Ramos (cell line): ENCODE measurements at regions not wholly inside any gene's neighbourhood (a gene's known extent, or its start where the extent isn't known, plus 50 kb on each side); places are given as distances from the start of the nearest gene placed in this dataset.

Experiments
- in situ Hi-C: fragments of 300-500 bp; cut with MboI; formaldehyde crosslinking; loops from one replicate; pipeline ENCODE4 v1.14.3; 2022; ENCODE audit warnings: low sequenced_read_pairs; ENCODE audit not compliant: unreplicated experiment

GRCh38 chr21:26747216-26747615 is 98.0 kb downstream of the ADAMTS1 start:
- in situ Hi-C loops = no loop called here

DNA sequence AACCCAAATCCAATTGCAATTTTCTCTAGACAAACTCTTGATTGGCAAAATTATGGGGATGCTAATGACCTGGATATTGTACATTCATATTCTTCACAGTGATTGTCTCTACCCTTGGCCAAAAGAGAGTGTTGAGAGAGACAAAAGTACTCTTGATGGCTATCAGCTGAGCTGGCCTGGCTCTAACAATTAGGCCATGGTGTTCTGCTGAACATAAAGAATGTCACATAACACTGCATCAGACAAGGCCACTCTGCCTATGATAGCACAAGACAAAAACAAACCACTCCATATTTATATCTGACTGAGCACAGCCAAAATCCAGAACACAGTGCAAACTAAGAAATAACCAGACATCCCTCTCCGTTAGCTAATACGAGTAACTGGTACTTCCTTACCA is 101.7 kb downstream of the ADAMTS1 start:
- in situ Hi-C loops = no loop called here

- in situ Hi-C loops = no loop called here
Measured at GRCh38 chr21:26739189-26739588, 106.0 kb downstream of the ADAMTS1 start.

DNA sequence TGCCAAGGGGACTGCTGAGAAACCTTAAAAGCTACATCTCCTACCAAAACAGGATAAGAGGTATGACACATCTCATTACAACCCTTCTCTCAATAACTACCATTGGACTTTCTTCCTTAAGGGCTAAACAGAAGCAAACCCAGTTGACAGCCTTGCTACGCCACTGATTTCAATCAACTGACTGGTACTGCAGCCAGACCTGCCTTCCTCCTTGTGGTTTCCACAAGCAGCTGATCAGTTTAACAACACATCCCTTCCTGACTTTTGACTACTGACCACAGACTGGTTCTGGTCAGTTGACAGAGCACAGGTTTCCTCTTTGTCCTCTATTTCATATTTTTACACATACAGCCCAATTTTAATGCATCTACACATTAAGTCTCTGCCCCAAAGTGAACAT is 108.8 kb downstream of the ADAMTS1 start:
- in situ Hi-C loops = no loop called here

DNA sequence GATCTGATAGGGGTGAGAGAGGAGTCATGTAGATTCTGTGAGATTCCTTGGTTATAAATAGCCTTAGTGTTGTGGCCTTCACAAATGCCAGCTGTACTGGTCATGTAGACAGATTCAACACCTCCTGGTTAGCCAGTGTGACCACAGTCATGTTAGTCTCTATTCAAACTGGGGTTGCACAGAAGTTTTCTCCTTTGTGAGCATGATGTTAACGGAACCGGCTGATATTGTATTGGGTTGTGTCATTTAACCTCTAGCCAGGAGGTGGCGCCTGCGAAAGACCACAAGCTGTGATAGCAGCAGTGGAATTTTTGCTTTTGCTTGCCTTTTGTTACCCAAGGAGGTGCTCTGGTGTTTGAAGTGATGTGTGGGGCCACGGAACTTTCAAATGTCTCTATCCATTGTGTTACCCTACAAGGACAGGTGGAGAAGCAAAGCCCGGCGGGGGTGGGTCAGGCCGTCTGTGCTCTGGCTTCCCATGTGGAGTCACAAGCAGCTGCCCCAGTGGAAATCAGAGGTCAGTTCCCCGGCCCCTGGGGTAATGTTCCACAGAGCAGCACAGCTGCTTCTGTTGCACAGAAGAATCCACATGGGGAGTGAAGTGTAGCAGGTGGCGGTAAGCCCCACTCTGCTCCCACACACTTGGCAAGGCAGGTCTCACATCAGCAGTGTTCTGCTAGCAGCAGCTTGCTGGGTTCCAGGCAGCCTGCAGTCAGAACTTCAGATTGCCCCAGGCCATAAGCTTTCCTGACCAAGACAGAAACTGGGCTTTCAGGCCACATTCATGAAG is 112.6 kb downstream of the ADAMTS1 start:
- in situ Hi-C loops = no loop called here

GRCh38 chr21:26719750-26720149 is 125.5 kb downstream of the ADAMTS1 start:
- in situ Hi-C loops = loop anchor here (10.0 to 25.0 kb wide), 2 partner anchors 835 to 1107 kb away; partner anchors contain the start of gene MRPL39

DNA sequence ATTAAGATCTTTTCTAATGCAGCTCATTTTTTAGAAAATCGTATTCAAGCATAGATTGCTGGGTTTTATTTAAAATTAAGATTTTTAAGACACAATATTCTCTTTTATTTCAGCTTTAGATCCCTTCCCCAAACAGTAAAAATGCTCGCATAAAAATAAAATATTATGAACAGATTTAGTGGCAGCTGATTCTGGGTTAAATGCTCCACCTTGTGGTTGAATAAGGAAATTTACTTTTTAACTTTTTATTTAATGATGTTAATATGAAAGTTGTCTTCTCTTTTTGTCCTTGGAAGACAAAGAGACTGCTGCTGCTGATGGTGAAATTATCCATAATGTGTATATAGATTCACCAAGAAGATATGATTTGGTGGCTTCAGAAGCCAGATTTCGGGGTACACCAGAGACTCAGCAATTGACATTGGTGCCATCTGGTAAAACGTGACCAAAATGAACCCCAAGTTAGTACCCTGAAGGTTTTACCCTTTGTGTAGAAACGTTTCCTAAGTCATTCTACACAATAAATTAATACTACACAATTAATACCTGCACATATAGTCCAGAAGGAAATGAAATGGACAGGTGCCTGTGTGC is 128.0 kb downstream of the ADAMTS1 start:
- in situ Hi-C loops = loop anchor here (10.0 to 25.0 kb wide), 2 partner anchors 832 to 1105 kb away; partner anchors contain the start of gene MRPL39

DNA sequence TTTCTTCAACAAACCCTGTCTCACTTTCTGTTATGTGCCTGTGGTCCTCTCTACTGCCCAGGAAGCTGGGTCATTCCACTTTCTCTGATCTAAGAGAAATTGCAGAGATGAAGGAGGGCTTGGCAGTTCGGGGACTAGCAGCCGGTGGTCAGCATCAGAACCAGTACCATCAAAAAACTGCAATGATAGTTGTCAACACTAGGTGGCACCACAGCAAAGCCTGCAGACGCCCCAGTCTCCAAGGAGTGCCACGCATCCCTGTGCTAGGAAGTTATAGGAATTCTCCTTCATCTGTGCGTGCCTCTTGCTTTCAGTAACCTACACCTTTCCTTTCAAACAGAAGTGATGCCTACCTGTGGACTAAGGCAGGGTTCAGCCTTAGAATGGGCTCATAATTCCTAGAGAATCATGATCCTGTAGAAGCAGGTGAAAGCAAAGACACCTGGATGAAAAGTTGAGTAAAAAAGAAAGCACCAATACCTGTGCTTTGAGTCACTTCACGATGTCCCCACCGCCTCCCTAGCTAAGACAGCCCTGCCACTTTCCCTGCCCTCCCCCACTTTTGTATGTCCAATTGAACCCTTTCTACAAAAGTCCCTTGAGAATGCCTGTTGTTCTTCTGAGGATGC is 129.2 kb downstream of the ADAMTS1 start:
- in situ Hi-C loops = loop anchor here (10.0 to 25.0 kb wide), 2 partner anchors 831 to 1104 kb away; partner anchors contain the start of gene MRPL39

GRCh38 chr21:26715116-26715515 is 130.1 kb downstream of the ADAMTS1 start:
- in situ Hi-C loops = loop anchor here (10.0 to 25.0 kb wide), 2 partner anchors 830 to 1103 kb away; partner anchors contain the start of gene MRPL39

DNA sequence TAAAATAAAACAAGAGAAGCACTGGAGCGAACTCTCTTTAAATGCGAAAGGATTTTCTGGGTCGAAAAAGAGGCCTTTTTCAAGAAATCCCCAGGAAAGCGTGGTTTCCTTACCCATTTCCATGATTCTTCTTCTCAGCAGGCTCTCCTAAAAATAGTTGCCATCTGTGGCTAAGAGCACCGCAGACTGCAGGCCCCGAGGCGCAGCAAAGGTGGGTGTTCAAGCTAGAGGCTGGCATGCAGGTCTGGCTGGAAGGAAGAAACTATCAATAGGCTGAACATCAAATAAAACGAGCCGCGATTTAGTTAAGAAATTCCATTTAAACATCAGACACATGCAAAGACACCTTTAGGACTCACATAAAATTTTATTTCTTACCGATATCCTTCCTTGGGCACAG is 135.1 kb downstream of the ADAMTS1 start:
- in situ Hi-C loops = loop anchor here (10.0 to 25.0 kb wide), 2 partner anchors 825 to 1098 kb away; partner anchors contain the start of gene MRPL39

GRCh38 chr21:26709090-26709489 is 136.0 kb upstream of the CYYR1 start:
- in situ Hi-C loops = loop anchor here (25.0 kb wide), 1 partner anchor 1097 kb away; the partner anchor contains the start of gene MRPL39

DNA sequence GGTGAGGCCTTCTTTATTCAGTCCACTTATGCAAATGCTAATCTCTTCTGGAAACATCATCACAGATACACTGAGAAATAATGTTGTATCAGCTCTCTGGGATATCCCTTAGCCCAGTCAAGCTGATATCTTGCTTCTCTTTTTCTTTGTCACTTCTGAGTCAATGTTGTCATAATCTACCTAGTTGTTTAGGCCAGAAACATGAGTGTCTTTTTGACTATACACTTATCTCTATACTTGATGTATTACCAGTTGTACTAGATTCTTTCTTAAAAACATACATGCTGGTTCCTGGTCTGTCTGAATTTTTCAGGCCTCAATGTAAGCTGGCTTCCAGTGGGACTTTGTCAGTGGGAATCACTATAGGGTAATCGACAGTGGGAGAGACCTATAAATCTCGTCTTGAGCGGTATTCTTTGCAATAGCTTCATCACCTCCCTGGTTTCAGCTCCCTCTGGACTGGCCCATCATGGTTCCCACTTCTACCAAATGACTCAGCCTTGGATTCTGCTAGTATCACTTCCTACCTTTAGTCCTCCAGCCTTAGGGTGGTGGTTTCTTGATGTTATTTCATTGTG is 135.2 kb upstream of the CYYR1 start:
- in situ Hi-C loops = loop anchor here (25.0 kb wide), 1 partner anchor 1096 kb away; the partner anchor contains the start of gene MRPL39

GRCh38 chr21:26707246-26707645 is 134.2 kb upstream of the CYYR1 start:
- in situ Hi-C loops = loop anchor here (25.0 kb wide), 1 partner anchor 1095 kb away; the partner anchor contains the start of gene MRPL39

GRCh38 chr21:26698416-26698815 is 125.3 kb upstream of the CYYR1 start:
- in situ Hi-C loops = no loop called here

DNA sequence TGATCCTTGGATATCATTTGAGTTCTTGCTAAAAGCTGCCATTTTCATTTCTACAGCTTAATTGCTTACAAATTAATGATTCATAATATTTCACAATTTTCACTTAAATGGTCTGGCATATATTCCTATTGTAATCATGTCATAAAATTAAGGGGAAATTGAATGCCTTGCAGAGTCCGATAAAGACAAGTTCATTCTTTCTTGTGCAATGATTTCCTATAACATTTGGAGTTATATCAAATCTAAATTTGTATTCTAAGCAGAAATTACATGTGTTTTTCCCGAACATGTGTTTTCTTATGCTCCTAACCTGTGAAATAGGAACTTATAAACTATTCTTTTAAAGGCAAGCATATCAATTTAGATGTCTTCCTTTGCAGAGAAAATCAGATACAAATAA is 118.3 kb upstream of the CYYR1 start:
- in situ Hi-C loops = no loop called here

- in situ Hi-C loops = no loop called here
Measured at GRCh38 chr21:26686705-26687104, 113.6 kb upstream of the CYYR1 start.

DNA sequence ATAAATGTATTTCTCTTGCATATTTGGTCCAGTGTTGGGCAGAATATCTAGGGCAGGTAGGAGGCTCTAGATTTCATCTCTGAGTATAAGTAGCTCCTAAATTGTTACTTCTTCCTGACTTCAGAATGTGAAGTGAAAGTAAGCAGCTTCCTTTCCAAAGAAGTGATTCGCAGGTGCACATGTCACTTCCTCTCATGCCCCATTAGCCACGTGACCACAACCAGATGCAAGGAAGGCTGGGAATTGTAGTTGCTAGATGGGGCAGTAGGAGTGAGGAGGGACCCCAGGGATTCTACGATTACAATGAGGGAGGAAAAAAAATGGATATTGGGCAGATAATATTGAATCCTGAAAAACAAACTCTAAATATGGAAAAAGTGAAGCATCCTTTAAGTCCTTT is 113.2 kb upstream of the CYYR1 start:
- in situ Hi-C loops = no loop called here

- in situ Hi-C loops = no loop called here
Measured at GRCh38 chr21:26684889-26685288, 111.8 kb upstream of the CYYR1 start.

GRCh38 chr21:26683996-26684395 is 110.9 kb upstream of the CYYR1 start:
- in situ Hi-C loops = no loop called here

DNA sequence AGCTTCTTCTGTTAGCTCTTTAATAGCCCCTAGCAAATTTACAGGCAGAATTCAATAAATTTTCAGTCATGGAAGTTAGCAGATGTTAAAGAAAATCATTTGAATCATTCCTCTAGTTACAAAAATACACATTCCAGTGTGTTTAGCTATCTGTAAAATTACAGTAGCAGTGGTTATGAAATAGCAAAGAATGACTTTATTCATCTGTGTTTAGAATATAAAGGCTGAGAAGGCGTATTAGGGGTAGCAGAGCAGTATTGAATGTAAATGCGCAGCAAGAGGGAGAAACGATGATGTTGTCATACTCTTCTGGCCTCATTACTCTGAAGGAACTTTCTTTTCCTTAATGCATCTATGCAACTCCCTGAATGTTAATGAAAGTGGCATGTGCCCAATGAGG is 106.2 kb upstream of the CYYR1 start:
- in situ Hi-C loops = no loop called here
